ENCODE measurements at regions not wholly inside any gene's neighbourhood (a gene's known extent, or its start where the extent isn't known, plus 50 kb on each side); places are given as distances from the start of the nearest gene placed in this dataset.

GRCh38 chr1:11406845-11407244, 72.1 kb upstream of the DISP3 start:
- H3K27me3 ChIP-seq: peaks cover 0 to 12% (median 0%) of the 10 kb centered on the region in 9 donors

GRCh38 chr1:11407301-11407994, 71.5 kb upstream of the DISP3 start:
- intact Hi-C loops (cut with DNase I): no loop called here
- no peaks in the 10 kb centered on the region for H3K4me1 ChIP-seq
- H3K27me3 ChIP-seq: peaks cover 0 to 12% (median 0%) of the 10 kb centered on the region in 9 donors
- peaks cover 0 to 2% (median 0%) of the 10 kb centered on the region in 12 donors for H3K9me3 ChIP-seq
- no peaks in the 10 kb centered on the region for H3K36me3 ChIP-seq
- no peak for TF ChIP-seq CTCF (IDR thresholded peaks at IDR 0.05)
- no peak for TF ChIP-seq POLR2A (IDR thresholded peaks at IDR 0.05)
- no peak for DNase-seq
- no peak for ATAC-seq
- H3K27ac ChIP-seq: no peak overlapping the region
- 59 to 73% (median 68%) methylated on average over 13 of the region's 13 CpGs for WGBS, 4 donors
- H3K4me3 ChIP-seq: no peak overlapping the region

More at GRCh38 chr1:11406845-11407244, 72.1 kb upstream of the DISP3 start:
- Histone ChIP-seq H3K4me3 (no peak overlapping the region), H3K9me3 (peaks cover 0 to 8% (median 0%) of the 10 kb centered on the region in 12 donors), H3K36me3 (no peaks in the 10 kb centered on the region), H3K27ac (no peak overlapping the region), H3K4me1 (no peaks in the 10 kb centered on the region)
- DNase-seq (no peak), ATAC-seq (no peak)
- intact Hi-C loops (cut with DNase I): no loop called here
- TF ChIP-seq POLR2A (IDR thresholded peaks at IDR 0.05) (no peak), CTCF (IDR thresholded peaks at IDR 0.05) (no peak)
- 75 to 78% (median 76%) methylated on average over 6 of the region's 6 CpGs for WGBS, 4 donors

GRCh38 chr1:11412141-11412540, 66.8 kb upstream of the DISP3 start:
- no peak for TF ChIP-seq POLR2A (IDR thresholded peaks at IDR 0.05)
- no peak for TF ChIP-seq CTCF (IDR thresholded peaks at IDR 0.05)
- Histone ChIP-seq H3K4me3 (no peak overlapping the region), H3K9me3 (no peaks in the 10 kb centered on the region), H3K27me3 (peaks cover 0 to 40% (median 9%) of the 10 kb centered on the region in 9 donors), H3K4me1 (no peaks in the 10 kb centered on the region), H3K36me3 (no peaks in the 10 kb centered on the region), H3K27ac (no peak overlapping the region)
- intact Hi-C loops (cut with DNase I): no loop called here
- ATAC-seq: no peak
- no peak for DNase-seq
- 59 to 84% (median 71%) methylated on average over 3 of the region's 3 CpGs for WGBS, 4 donors

DNA sequence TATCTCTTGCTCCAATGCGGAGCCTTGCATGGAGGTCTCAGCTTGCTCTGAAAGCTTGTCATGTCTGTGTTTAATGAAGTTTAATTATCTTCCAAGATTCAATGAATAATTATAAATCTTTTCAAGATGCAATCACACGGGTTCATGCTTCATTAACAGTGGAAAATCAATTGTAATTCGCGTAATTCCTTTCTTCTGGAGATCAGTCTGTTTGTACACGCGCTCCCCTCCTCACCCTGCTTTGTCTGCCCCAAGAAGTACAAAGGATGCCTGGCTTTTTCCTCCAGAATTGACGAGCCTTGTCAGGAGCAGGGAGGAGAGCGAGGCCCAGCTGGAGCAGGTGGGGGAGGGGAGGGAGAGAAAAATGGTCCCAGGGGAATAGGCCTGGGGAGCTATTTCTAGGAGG, 65.0 kb upstream of the DISP3 start:
- Histone ChIP-seq H3K4me1 (no peaks in the 10 kb centered on the region), H3K9me3 (no peaks in the 10 kb centered on the region), H3K27me3 (peaks cover 0 to 49% (median 14%) of the 10 kb centered on the region in 9 donors), H3K36me3 (no peaks in the 10 kb centered on the region), H3K27ac (no peak overlapping the region), H3K4me3 (no peak overlapping the region)
- DNase-seq: no peak
- TF ChIP-seq POLR2A (IDR thresholded peaks at IDR 0.05) (no peak), CTCF (IDR thresholded peaks at IDR 0.05) (no peak)
- WGBS, 4 donors: 33 to 40% (median 37%) methylated on average over 8 of the region's 8 CpGs
- intact Hi-C loops (cut with DNase I): no loop called here
- no peak for ATAC-seq
